Peyer's patch (tissue), 4 donors: ENCODE measurements at regions not wholly inside any gene's neighbourhood (a gene's known extent, or its start where the extent isn't known, plus 50 kb on each side); places are given as distances from the start of the nearest gene placed in this dataset.

ENCODE experiments used
- POLR2A ChIP-seq, 2 donors: fragments of 450-650 bp; IDR thresholded peaks; one replicate each; pipeline ENCODE4 v1.5.1; 2017; ENCODE audit warnings: antibody characterized with exemption in 2 of 2, mild to moderate bottlenecking in 2 of 2, moderate library complexity in 2 of 2
- TF ChIP-seq, protein P1 (sequence below), 6 experiments: fragments of 450-650 bp in 4 of 6; fragments of 200-600 bp in 2 of 6; sonication (generic) in 1 of 6; IDR thresholded peaks; one replicate each; pipeline ENCODE4 v1.5.1; 2017 to 2019; ENCODE audit warnings: antibody characterized with exemption in 6 of 6, mild to moderate bottlenecking in 3 of 6, moderate library complexity in 1 of 6

DNA sequence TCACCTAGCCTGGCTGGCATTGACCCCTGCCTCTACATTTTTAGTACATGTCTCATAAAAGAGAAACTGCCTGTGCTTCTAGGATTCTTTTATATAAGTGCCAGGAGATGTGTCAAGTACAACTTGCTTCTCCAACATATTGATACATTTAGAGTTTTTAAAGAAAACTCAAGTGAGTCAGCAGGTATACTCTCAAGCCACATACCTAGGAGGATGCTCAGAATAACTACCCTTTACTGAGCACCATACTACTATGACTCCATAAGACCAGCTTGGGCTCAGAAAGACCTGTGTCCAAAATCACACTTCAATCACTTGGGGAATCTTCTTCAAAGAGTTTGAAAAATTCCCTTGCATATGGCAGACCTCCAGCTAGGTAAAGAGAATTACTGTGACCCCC is 389.8 kb upstream of the SLC24A2 start:
- TF ChIP-seq, protein P1, sequence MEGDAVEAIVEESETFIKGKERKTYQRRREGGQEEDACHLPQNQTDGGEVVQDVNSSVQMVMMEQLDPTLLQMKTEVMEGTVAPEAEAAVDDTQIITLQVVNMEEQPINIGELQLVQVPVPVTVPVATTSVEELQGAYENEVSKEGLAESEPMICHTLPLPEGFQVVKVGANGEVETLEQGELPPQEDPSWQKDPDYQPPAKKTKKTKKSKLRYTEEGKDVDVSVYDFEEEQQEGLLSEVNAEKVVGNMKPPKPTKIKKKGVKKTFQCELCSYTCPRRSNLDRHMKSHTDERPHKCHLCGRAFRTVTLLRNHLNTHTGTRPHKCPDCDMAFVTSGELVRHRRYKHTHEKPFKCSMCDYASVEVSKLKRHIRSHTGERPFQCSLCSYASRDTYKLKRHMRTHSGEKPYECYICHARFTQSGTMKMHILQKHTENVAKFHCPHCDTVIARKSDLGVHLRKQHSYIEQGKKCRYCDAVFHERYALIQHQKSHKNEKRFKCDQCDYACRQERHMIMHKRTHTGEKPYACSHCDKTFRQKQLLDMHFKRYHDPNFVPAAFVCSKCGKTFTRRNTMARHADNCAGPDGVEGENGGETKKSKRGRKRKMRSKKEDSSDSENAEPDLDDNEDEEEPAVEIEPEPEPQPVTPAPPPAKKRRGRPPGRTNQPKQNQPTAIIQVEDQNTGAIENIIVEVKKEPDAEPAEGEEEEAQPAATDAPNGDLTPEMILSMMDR (IDR thresholded peaks at IDR 0.05) = no peak
- TF ChIP-seq POLR2A (IDR thresholded peaks at IDR 0.05) = no peak
